ENCODE measurements at regions not wholly inside any gene's neighbourhood (a gene's known extent, or its start where the extent isn't known, plus 50 kb on each side); places are given as distances from the start of the nearest gene placed in this dataset.
A peak's percentile ranks its signal among the peaks of the same experiment; 100 is the strongest.
"Not testable (repeated sequence)": the region's sequence is repeated elsewhere in the genome, so short reads cannot be mapped to it uniquely, and the experiment has no call there.

GRCh38 chr1:240722788-240723187 lies 110.8 kb upstream of the GREM2 start:
- no peak for DNase-seq

- DNase-seq: no peak
Measured at GRCh38 chr1:240720976-240721375, 109.0 kb upstream of the GREM2 start.

GRCh38 chr1:240719953-240720700 lies 108.2 kb upstream of the GREM2 start:
- DNase-seq: no peak

- DNase-seq: not testable (repeated sequence)
Measured at GRCh38 chr1:240716538-240716937, 104.6 kb upstream of the GREM2 start.

GRCh38 chr1:240714568-240715292 lies 102.8 kb upstream of the GREM2 start:
- no peak for DNase-seq

GRCh38 chr1:240712014-240712731 lies 100.2 kb upstream of the GREM2 start:
- no peak for DNase-seq

- no peak for DNase-seq
Measured at GRCh38 chr1:240711020-240711419, 99.1 kb upstream of the GREM2 start.

GRCh38 chr1:240709676-240710075 lies 97.7 kb upstream of the GREM2 start:
- DNase-seq: no peak

- no peak for DNase-seq
Measured at GRCh38 chr1:240706150-240706935, 94.4 kb upstream of the GREM2 start.

- no peak for DNase-seq
Measured at GRCh38 chr1:240705579-240705978, 93.6 kb upstream of the GREM2 start.

GRCh38 chr1:240701412-240701811 lies 89.5 kb upstream of the GREM2 start:
- no peak for DNase-seq

- no peak for DNase-seq
Measured at GRCh38 chr1:240695416-240695815, 83.5 kb upstream of the GREM2 start.

- no peak for DNase-seq
Measured at GRCh38 chr1:240693844-240694243, 81.9 kb upstream of the GREM2 start.

GRCh38 chr1:240693036-240693435 lies 81.1 kb upstream of the GREM2 start:
- no peak for DNase-seq

GRCh38 chr1:240691909-240692705 lies 80.2 kb upstream of the GREM2 start:
- peak; percentile 34 for DNase-seq

GRCh38 chr1:240691501-240691900 lies 79.5 kb upstream of the GREM2 start:
- no peak for DNase-seq

GRCh38 chr1:240687820-240688219 lies 75.9 kb upstream of the GREM2 start:
- DNase-seq: peak; percentile 40

- no peak for DNase-seq
Measured at GRCh38 chr1:240683576-240683975, 71.6 kb upstream of the GREM2 start.

- no peak for DNase-seq
Measured at GRCh38 chr1:240682859-240683242, 70.9 kb upstream of the GREM2 start.

GRCh38 chr1:240682166-240682858 lies 70.4 kb upstream of the GREM2 start:
- no peak for DNase-seq

GRCh38 chr1:240672132-240672811 lies 60.3 kb upstream of the GREM2 start:
- no peak for DNase-seq
